GM19025 (cell line): ENCODE measurements at regions not wholly inside any gene's neighbourhood (a gene's known extent, or its start where the extent isn't known, plus 50 kb on each side); places are given as distances from the start of the nearest gene placed in this dataset.
"Not testable (repeated sequence)": the region's sequence is repeated elsewhere in the genome, so short reads cannot be mapped to it uniquely, and the experiment has no call there.

Experiments used
- ATAC-seq: cut with Tn5 transposase; IDR thresholded peaks from one replicate; pipeline ENCODE4 v1.9.1; 2021; ENCODE audit warnings: mild to moderate bottlenecking, low read depth, moderate library complexity; ENCODE audit not compliant: unreplicated experiment

- ATAC-seq, result no peak
Measured at GRCh38 chrX:122941806-122942205, 242.3 kb upstream of the GRIA3 start.

- no peak for ATAC-seq
Measured at GRCh38 chrX:122943918-122944317, 240.2 kb upstream of the GRIA3 start.

- no peak for ATAC-seq
Measured at GRCh38 chrX:122945328-122945727, 238.8 kb upstream of the GRIA3 start.

GRCh38 chrX:122972604-122973003 is 211.5 kb upstream of the GRIA3 start:
- ATAC-seq, result no peak

- no peak for ATAC-seq
Measured at GRCh38 chrX:122982521-122982920, 201.6 kb upstream of the GRIA3 start.

- ATAC-seq, result not testable (repeated sequence)
Measured at GRCh38 chrX:123002844-123003243, 181.2 kb upstream of the GRIA3 start.

- ATAC-seq, result no peak
Measured at GRCh38 chrX:123013141-123013540, 170.9 kb upstream of the GRIA3 start.

GRCh38 chrX:123036401-123036800 is 147.7 kb upstream of the GRIA3 start:
- no peak for ATAC-seq

- ATAC-seq, result no peak
Measured at GRCh38 chrX:123049071-123049625, 134.9 kb upstream of the GRIA3 start.

GRCh38 chrX:123060986-123061385 is 123.1 kb upstream of the GRIA3 start:
- ATAC-seq, result no peak

GRCh38 chrX:123064053-123064452 is 120.0 kb upstream of the GRIA3 start:
- no peak for ATAC-seq

GRCh38 chrX:123072686-123073385 is 111.2 kb upstream of the GRIA3 start:
- no peak for ATAC-seq

- ATAC-seq, result no peak
Measured at GRCh38 chrX:123075947-123076561, 108.0 kb upstream of the GRIA3 start.

GRCh38 chrX:123077631-123078030 is 106.4 kb upstream of the GRIA3 start:
- ATAC-seq, result no peak

- ATAC-seq, result no peak
Measured at GRCh38 chrX:123080065-123080464, 104.0 kb upstream of the GRIA3 start.

GRCh38 chrX:123081776-123082175 is 102.3 kb upstream of the GRIA3 start:
- no peak for ATAC-seq

GRCh38 chrX:123083924-123084323 is 100.2 kb upstream of the GRIA3 start:
- no peak for ATAC-seq

- ATAC-seq, result no peak
Measured at GRCh38 chrX:123084797-123085196, 99.3 kb upstream of the GRIA3 start.

GRCh38 chrX:123085311-123085940 is 98.7 kb upstream of the GRIA3 start:
- ATAC-seq, result no peak

- no peak for ATAC-seq
Measured at GRCh38 chrX:123086768-123087167, 97.3 kb upstream of the GRIA3 start.

GRCh38 chrX:123087326-123087725 is 96.8 kb upstream of the GRIA3 start:
- no peak for ATAC-seq

GRCh38 chrX:123088331-123088730 is 95.7 kb upstream of the GRIA3 start:
- no peak for ATAC-seq
